SK-N-SH treated with all-trans-retinoic acid at 6 μM for 48 hours (cell line): ENCODE measurements at regions not wholly inside any gene's neighbourhood (a gene's known extent, or its start where the extent isn't known, plus 50 kb on each side); places are given as distances from the start of the nearest gene placed in this dataset.
"Not testable (repeated sequence)": the region's sequence is repeated elsewhere in the genome, so short reads cannot be mapped to it uniquely, and the experiment has no call there.

ENCODE experiments used
- CSRNP3 ChIP-seq: fragments of 250-450 bp; sonication (Bioruptor Pico); IDR thresholded peaks from 2 replicates; pipeline ENCODE4 v1.5.1; 2021; ENCODE audit warnings: mild to moderate bottlenecking, moderate library complexity
- POU6F1 ChIP-seq: fragments of 250-450 bp; sonication (Bioruptor Pico); IDR thresholded peaks from 2 replicates; pipeline ENCODE4 v1.8.0; 2021; ENCODE audit warnings: low read depth, mild to moderate bottlenecking, moderate library complexity, borderline replicate concordance
- PPARA ChIP-seq: fragments of 250-450 bp; sonication (Bioruptor Pico); IDR thresholded peaks from 2 replicates; pipeline ENCODE4 v1.5.0; 2020; ENCODE audit warnings: mild to moderate bottlenecking, borderline replicate concordance
- ZC3H10 ChIP-seq: fragments of 250-450 bp; sonication (Bioruptor Pico); IDR thresholded peaks from 2 replicates; pipeline ENCODE4 v1.5.1; 2021; ENCODE audit warnings: mild to moderate bottlenecking, moderate library complexity

- not testable (repeated sequence) for TF ChIP-seq POU6F1, CSRNP3, ZC3H10, PPARA (CRISPR knock-in tag)
Observed at GRCh38 chr16:25561723-25562122, 130.0 kb upstream of the HS3ST4 start.
